ENCODE measurements at regions not wholly inside any gene's neighbourhood (a gene's known extent, or its start where the extent isn't known, plus 50 kb on each side); places are given as distances from the start of the nearest gene placed in this dataset.
"Not testable (repeated sequence)": the region's sequence is repeated elsewhere in the genome, so short reads cannot be mapped to it uniquely, and the experiment has no call there.

DNA sequence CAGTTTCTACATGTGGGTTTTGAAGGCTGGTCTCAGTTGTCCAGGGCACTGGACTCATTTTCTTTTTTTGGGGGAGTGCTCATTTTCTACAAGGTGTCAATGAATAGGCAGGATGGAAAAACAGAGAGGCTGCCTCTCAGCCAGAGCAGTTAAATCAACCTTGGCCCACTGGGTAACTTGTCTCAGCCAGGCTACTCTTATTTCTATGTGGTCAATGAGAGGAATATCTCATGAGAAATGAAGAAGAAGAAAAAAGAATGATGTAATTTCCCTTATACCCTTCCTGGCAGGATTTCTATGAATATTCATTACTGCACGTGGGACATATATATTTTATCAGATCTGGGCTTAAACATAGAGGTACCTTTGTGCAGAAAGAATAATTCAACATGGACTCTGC lies 155.2 kb upstream of the E2F7 start:
- no peak overlapping the region for H3K4me3 Mint-ChIP-seq
- Histone ChIP-seq H3K9me3 (ENCODE audit: control extremely low read depth in 1 of 3, control insufficient read depth in 2 of 3, insufficient read depth in 1 of 3, low read length in 2 of 3) (no peaks in the 10 kb centered on the region), H3K4me3 (ENCODE audit: control extremely low read depth in 1 of 5, extremely low read depth in 1 of 5, insufficient read depth in 1 of 5, low read depth in 2 of 5, low read length in 4 of 5) (no peak overlapping the region), H3K27me3 (replicated peaks in 1 of 4; ENCODE audit: control extremely low read depth in 1 of 4, control insufficient read depth in 3 of 4, insufficient read depth in 4 of 4, low read length in 3 of 4) (no peaks in the 10 kb centered on the region), H3K4me1 (ENCODE audit: control insufficient read depth in 2 of 2, insufficient read depth in 2 of 2, low read length in 2 of 2) (no peaks in the 10 kb centered on the region), H2AFZ (ENCODE audit: insufficient read depth, low read depth, low read length, poor library complexity, severe bottlenecking) (no peak overlapping the region), H3K9ac (ENCODE audit: low read length) (no peak overlapping the region), H3K27ac (ENCODE audit: low read length in 2 of 2) (no peak overlapping the region), H3K79me2 (ENCODE audit: control insufficient read depth, insufficient read depth, low read length) (no peaks in the 10 kb centered on the region), H3K36me3 (replicated peaks in 1 of 2; ENCODE audit: control extremely low read depth in 1 of 2, control insufficient read depth in 1 of 2, extremely low read depth in 1 of 2, insufficient read depth in 2 of 2, low read length in 1 of 2) (no peaks in the 10 kb centered on the region), H4K20me1 (ENCODE audit: control insufficient read depth, insufficient read depth, low read length, poor library complexity, severe bottlenecking) (no peaks in the 10 kb centered on the region), H3K4me2 (replicated peaks; ENCODE audit: low read depth, low read length, poor library complexity, severe bottlenecking) (no peak overlapping the region)
- ATAC-seq (ENCODE audit: low read depth) (no peak), DNase-seq (no peak)
- intact Hi-C loops (cut with micrococcal nuclease): no loop called here
- ChIA-PET POLR2A (no interaction called here), CTCF (no interaction called here)
- no peaks in the 10 kb centered on the region for H3K27me3 Mint-ChIP-seq
- WGBS (ENCODE audit: insufficient coverage): no CpG with 5 or more reads among the region's 1 CpG
- H3K4me1 Mint-ChIP-seq: no peaks in the 10 kb centered on the region
- TF ChIP-seq EZH2 (IDR thresholded peaks at IDR 0.05; ENCODE audit: borderline replicate concordance, insufficient read depth, low read depth, low read length, poor library complexity, severe bottlenecking): no peak
- TF ChIP-seq, protein P1, sequence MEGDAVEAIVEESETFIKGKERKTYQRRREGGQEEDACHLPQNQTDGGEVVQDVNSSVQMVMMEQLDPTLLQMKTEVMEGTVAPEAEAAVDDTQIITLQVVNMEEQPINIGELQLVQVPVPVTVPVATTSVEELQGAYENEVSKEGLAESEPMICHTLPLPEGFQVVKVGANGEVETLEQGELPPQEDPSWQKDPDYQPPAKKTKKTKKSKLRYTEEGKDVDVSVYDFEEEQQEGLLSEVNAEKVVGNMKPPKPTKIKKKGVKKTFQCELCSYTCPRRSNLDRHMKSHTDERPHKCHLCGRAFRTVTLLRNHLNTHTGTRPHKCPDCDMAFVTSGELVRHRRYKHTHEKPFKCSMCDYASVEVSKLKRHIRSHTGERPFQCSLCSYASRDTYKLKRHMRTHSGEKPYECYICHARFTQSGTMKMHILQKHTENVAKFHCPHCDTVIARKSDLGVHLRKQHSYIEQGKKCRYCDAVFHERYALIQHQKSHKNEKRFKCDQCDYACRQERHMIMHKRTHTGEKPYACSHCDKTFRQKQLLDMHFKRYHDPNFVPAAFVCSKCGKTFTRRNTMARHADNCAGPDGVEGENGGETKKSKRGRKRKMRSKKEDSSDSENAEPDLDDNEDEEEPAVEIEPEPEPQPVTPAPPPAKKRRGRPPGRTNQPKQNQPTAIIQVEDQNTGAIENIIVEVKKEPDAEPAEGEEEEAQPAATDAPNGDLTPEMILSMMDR (IDR thresholded peaks at IDR 0.05): no peak
- no peaks in the 10 kb centered on the region for H3K9me3 Mint-ChIP-seq (ENCODE audit: insufficient read depth)
- H3K27ac Mint-ChIP-seq: no peak overlapping the region

DNA sequence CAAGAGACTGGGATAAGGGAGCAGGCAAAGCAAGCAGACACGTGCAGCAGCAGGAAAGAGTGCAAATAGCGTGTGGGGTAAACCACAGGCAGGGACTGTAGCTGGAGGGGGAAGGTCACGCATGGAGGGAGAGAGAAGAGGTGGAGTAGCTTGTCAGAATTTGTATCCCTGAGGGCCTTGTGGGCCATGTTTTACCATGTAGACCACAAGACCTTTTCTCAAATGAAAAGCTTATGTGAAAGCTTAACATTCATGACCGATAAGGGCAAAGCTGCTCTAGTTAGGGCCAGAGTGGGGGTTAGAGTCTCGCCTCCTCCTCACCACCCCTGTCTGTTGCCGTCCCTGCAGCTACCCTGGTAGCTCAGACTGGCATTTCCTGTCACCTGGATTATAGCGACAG lies 152.9 kb upstream of the E2F7 start:
- CTCF ChIA-PET: no interaction called here
- 43% methylated on average over 3 of the region's 7 CpGs for WGBS (ENCODE audit: insufficient coverage)
- DNase-seq (no peak), ATAC-seq (ENCODE audit: low read depth) (no peak)
- Histone ChIP-seq H3K4me3 (ENCODE audit: control extremely low read depth in 1 of 5, extremely low read depth in 1 of 5, insufficient read depth in 1 of 5, low read depth in 2 of 5, low read length in 4 of 5) (no peak overlapping the region), H3K9me3 (ENCODE audit: control extremely low read depth in 1 of 3, control insufficient read depth in 2 of 3, insufficient read depth in 1 of 3, low read length in 2 of 3) (no peaks in the 10 kb centered on the region), H3K27ac (ENCODE audit: low read length in 2 of 2) (no peak overlapping the region), H3K9ac (ENCODE audit: low read length) (no peak overlapping the region), H3K27me3 (replicated peaks in 1 of 4; ENCODE audit: control extremely low read depth in 1 of 4, control insufficient read depth in 3 of 4, insufficient read depth in 4 of 4, low read length in 3 of 4) (no peaks in the 10 kb centered on the region), H3K4me1 (ENCODE audit: control insufficient read depth in 2 of 2, insufficient read depth in 2 of 2, low read length in 2 of 2) (no peaks in the 10 kb centered on the region), H4K20me1 (ENCODE audit: control insufficient read depth, insufficient read depth, low read length, poor library complexity, severe bottlenecking) (no peaks in the 10 kb centered on the region), H3K79me2 (ENCODE audit: control insufficient read depth, insufficient read depth, low read length) (no peaks in the 10 kb centered on the region), H3K4me2 (replicated peaks; ENCODE audit: low read depth, low read length, poor library complexity, severe bottlenecking) (no peak overlapping the region), H2AFZ (ENCODE audit: insufficient read depth, low read depth, low read length, poor library complexity, severe bottlenecking) (no peak overlapping the region), H3K36me3 (replicated peaks in 1 of 2; ENCODE audit: control extremely low read depth in 1 of 2, control insufficient read depth in 1 of 2, extremely low read depth in 1 of 2, insufficient read depth in 2 of 2, low read length in 1 of 2) (no peaks in the 10 kb centered on the region)
- no peak for TF ChIP-seq EZH2 (IDR thresholded peaks at IDR 0.05; ENCODE audit: borderline replicate concordance, insufficient read depth, low read depth, low read length, poor library complexity, severe bottlenecking)
- TF ChIP-seq, protein P1 (IDR thresholded peaks at IDR 0.05): no peak
- Mint-ChIP-seq H3K27me3 (no peaks in the 10 kb centered on the region), H3K27ac (no peak overlapping the region), H3K9me3 (ENCODE audit: insufficient read depth) (no peaks in the 10 kb centered on the region), H3K4me1 (no peaks in the 10 kb centered on the region), H3K4me3 (no peak overlapping the region)
- intact Hi-C loops (cut with micrococcal nuclease): no loop called here
- POLR2A ChIA-PET: no interaction called here

DNA sequence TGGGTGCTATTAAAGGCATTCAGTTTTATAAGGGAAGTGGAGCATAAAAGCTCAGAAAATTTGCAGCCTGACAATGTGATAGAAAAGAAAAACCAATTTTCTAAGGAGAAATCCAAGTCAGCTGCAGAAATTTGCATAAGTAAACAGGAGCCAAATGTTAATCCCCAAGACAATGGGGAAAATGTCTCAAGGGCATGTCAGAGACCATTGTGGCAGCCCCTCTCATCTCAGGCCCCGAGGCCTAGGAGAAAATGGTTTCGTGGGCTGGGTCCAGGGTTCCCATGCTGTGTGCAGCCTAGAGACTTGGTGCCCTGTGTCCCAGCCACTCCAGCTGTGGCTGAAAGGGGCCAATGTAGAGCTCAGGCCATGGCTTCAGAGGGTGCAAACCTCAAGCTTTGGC lies 150.8 kb upstream of the E2F7 start:
- H3K4me3 Mint-ChIP-seq; H3K79me2 ChIP-seq (ENCODE audit: control insufficient read depth, insufficient read depth, low read length); H3K4me1 Mint-ChIP-seq; ATAC-seq (ENCODE audit: low read depth); H3K36me3 ChIP-seq (replicated peaks in 1 of 2; ENCODE audit: control extremely low read depth in 1 of 2, control insufficient read depth in 1 of 2, extremely low read depth in 1 of 2, insufficient read depth in 2 of 2, low read length in 1 of 2); H3K27me3 Mint-ChIP-seq; H4K20me1 ChIP-seq (ENCODE audit: control insufficient read depth, insufficient read depth, low read length, poor library complexity, severe bottlenecking); DNase-seq; H2AFZ ChIP-seq (ENCODE audit: insufficient read depth, low read depth, low read length, poor library complexity, severe bottlenecking); CTCF ChIA-PET; H3K9me3 ChIP-seq (ENCODE audit: control extremely low read depth in 1 of 3, control insufficient read depth in 2 of 3, insufficient read depth in 1 of 3, low read length in 2 of 3); H3K27me3 ChIP-seq (replicated peaks in 1 of 4; ENCODE audit: control extremely low read depth in 1 of 4, control insufficient read depth in 3 of 4, insufficient read depth in 4 of 4, low read length in 3 of 4); H3K4me3 ChIP-seq (ENCODE audit: control extremely low read depth in 1 of 5, extremely low read depth in 1 of 5, insufficient read depth in 1 of 5, low read depth in 2 of 5, low read length in 4 of 5); POLR2A ChIA-PET; H3K27ac ChIP-seq (ENCODE audit: low read length in 2 of 2); H3K4me2 ChIP-seq (replicated peaks; ENCODE audit: low read depth, low read length, poor library complexity, severe bottlenecking); H3K9ac ChIP-seq (ENCODE audit: low read length); intact Hi-C loops (cut with micrococcal nuclease); H3K4me1 ChIP-seq (ENCODE audit: control insufficient read depth in 2 of 2, insufficient read depth in 2 of 2, low read length in 2 of 2); H3K27ac Mint-ChIP-seq; H3K9me3 Mint-ChIP-seq (ENCODE audit: insufficient read depth): not testable (repeated sequence)
- 73% methylated on average over 2 of the region's 2 CpGs for WGBS (ENCODE audit: insufficient coverage)
